HG03066 (cell line): ENCODE measurements at regions not wholly inside any gene's neighbourhood (a gene's known extent, or its start where the extent isn't known, plus 50 kb on each side); places are given as distances from the start of the nearest gene placed in this dataset.
"Not testable (repeated sequence)": the region's sequence is repeated elsewhere in the genome, so short reads cannot be mapped to it uniquely, and the experiment has no call there.

Source experiments
- ATAC-seq: cut with Tn5 transposase; IDR thresholded peaks from one replicate; pipeline ENCODE4 v1.9.1; 2021; ENCODE audit warnings: low read depth; ENCODE audit not compliant: unreplicated experiment

- no peak for ATAC-seq
Measured at GRCh38 chr3:77707281-77707680, 667.4 kb downstream of the ROBO2 start.

- ATAC-seq, result no peak
Measured at GRCh38 chr3:77709155-77709554, 669.3 kb downstream of the ROBO2 start.

- ATAC-seq, result no peak
Measured at GRCh38 chr3:77718311-77718710, 678.4 kb downstream of the ROBO2 start.

DNA sequence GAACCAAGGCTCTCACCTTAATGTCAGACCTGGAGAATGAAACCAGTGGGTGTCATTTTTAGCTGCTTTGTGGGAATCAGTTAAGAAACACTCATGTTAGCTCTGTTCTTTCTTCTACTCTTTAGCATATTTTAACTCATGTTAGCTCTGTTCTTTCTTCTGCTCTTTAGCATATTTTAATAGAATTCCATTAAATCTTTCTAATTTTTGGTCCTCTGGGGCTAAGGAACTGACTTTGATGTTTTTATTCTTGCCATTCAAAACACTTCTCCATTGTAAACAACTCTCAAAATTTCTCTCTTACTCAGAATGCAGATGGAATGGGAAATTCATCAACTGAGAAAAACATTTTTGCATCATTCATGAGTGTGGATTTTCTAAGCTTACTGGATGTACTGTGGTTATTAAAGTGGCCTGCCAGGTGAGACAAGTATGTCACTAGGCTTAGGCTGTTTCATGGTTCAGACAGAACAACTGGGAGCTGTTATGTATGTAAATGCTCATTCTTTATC is 680.6 kb downstream of the ROBO2 start:
- ATAC-seq, result no peak

DNA sequence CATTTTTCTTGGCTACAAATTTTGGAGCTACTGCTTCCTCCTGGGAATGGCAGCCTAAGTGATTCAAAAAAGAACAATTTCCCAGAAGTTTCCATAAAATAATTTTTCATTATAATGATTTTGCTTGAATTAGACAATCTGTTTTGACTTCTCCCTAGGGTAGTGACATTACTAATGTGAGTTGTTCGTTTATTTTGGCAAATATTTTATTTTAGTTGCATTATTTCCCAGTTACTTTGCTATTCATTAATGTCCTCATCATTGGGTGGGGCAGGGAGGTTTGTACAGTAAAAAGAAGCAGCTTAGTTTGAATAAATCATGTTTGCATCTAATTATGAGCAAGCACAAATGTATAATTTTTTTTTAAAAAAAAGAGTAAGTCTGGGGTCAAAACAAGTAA is 686.6 kb downstream of the ROBO2 start:
- ATAC-seq, result no peak

DNA sequence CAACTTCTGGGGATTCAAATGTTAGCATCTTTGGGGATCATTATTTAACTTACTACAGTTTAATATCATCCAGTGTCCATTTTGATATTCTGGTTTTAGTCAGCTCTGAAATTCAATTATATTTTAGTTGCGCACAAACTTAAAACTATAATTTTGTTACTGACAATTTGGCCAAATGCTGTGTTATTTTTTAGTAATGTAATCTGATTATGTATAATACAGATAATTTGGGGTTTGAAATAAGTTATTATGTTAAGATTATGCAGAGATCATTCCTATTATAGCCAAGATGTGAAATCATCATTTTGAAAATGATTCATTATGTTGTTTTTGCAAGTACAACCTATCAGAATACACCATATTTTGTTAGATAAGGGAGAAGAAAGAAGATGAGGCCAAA is 706.1 kb downstream of the ROBO2 start:
- ATAC-seq, result no peak

- no peak for ATAC-seq
Measured at GRCh38 chr3:77746892-77747291, 707.0 kb downstream of the ROBO2 start.

- not testable (repeated sequence) for ATAC-seq
Measured at GRCh38 chr3:77756397-77756975, 716.6 kb downstream of the ROBO2 start.

DNA sequence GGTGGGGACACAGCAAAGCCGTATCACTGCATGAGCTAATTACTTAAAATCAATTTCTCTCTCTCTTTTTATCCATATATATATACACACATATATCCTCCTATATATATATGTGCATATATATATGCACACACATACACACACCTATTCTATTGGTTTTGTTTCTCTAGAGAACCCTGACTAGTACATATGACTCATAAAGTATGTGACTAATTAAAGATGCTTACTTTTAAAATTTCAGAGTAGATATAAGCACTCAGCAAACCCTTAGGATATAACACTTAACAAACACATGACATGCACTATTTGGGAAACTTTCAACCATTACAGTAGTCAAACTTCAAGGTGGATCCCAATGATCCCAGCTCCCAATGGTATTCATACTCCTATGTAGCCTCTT is 732.6 kb downstream of the ROBO2 start:
- no peak for ATAC-seq

- no peak for ATAC-seq
Measured at GRCh38 chr3:77773084-77773483, 733.2 kb downstream of the ROBO2 start.

- no peak for ATAC-seq
Measured at GRCh38 chr3:77780278-77780996, 740.5 kb downstream of the ROBO2 start.

GRCh38 chr3:77786216-77786615 is 746.3 kb downstream of the ROBO2 start:
- no peak for ATAC-seq

DNA sequence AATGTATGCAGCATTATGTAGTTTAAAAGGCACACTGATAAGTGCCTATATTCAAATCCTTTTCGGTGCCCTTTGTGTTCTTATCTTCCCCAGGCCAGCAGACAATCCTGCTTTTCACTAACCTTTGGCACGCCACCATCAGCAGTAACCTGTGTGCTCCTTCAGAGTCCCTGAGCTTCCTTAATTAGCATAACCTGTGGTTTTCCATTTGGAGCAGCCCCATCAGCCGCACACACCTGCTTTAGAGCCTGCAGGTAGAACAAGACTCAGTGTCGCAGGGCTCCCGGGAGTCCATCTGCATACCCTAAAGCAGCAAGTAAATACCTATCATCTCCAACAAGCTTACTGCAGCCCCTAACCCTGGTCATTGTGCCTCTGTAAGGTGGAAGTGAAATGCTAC is 755.1 kb downstream of the ROBO2 start:
- no peak for ATAC-seq

DNA sequence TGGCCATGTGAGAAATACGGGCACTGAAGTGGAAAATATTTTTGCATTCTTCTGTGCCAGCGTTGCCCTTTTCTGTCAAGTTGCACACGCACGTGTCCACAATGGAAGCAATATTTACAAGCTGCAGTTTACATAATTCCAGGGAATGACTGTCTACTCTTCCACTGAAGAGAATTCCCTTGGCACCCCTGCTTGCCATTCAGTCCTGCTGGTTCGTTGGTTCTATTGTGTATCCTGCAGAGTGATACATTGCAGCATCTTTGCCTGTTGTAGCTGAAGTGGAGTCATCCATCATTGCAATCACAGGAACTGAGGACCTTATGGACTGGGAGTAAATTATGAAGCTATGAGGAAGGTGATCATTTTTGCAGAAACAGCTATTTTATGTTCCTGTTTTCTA is 759.4 kb downstream of the ROBO2 start:
- ATAC-seq, result no peak

DNA sequence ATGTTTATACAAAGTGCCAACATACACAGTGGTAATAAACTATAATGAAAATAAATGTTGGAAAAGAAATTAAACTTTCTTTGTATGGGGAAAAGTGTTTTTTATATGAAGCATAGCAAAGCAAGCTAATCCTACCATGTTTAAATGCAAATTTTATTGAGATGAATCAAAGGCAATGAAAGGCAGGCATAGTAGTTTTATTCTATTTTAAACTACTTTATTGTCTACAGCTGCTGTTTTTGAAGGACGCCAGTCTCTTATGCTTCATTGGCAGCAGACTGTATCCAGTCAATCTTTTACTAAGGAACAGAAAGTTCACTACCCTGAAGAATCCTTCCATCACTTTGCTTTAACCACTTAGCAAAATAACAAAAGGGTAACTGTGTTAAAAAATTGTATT is 761.0 kb downstream of the ROBO2 start:
- ATAC-seq, result no peak

DNA sequence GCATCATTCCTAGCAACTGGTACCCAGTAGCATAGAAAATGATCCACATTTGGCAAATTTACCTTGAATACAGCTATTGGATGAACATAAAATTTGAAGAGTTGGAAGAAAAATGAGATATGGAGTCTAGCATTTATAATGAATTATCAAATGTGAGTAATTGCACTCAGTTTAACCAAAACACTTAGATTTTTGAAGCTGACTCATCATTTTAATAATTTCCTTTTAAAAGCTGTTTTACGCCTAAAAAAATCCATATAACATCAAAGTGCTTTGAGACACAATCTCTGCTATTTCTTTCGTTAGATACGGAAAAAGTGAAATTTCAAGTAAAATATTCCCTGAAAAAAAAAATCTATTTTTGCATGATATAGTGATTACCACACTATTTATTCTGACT is 767.4 kb downstream of the ROBO2 start:
- no peak for ATAC-seq

DNA sequence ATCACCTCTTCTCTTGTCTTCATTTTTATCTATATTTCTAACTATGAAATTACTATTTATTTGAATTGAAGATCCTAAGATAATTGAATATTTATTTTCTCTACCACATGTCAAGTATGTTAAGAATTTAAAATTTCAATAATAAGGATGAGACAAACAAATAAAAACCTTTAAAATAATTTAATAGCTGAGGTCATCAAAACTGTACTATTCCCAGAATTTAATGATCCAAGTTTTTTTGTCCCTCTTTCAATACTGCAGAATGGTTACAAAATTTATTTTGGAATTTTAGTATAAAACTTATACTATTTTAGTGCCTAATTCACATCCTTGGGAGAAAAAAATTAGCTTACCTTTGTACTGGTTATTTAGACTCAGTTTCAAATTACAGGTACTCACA is 774.9 kb downstream of the ROBO2 start:
- ATAC-seq, result no peak

GRCh38 chr3:77815467-77815866 is 775.6 kb downstream of the ROBO2 start:
- ATAC-seq, result no peak

GRCh38 chr3:77816366-77816765 is 776.5 kb downstream of the ROBO2 start:
- ATAC-seq, result no peak

- ATAC-seq, result no peak
Measured at GRCh38 chr3:77825001-77825827, 785.3 kb downstream of the ROBO2 start.

DNA sequence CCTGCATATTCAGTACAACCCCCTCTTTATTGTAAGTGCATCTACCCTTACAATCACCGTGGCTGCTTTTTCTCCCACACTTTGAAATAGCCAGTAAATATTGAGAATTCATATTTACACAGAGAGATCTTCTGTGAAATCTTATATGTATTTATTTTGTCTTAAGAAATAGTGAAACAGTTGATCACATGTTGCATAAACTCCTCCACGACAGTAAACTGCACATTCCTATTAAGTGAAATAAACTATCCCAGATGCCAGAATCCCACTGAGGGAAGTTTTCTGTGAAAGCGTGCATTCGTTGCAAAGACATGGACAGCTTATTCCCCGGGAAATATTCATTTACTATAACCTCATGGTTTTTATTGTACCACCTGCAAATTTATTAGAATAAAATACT is 796.0 kb downstream of the ROBO2 start:
- ATAC-seq, result no peak
